ENCODE measurements at regions not wholly inside any gene's neighbourhood (a gene's known extent, or its start where the extent isn't known, plus 50 kb on each side); places are given as distances from the start of the nearest gene placed in this dataset.

DNA sequence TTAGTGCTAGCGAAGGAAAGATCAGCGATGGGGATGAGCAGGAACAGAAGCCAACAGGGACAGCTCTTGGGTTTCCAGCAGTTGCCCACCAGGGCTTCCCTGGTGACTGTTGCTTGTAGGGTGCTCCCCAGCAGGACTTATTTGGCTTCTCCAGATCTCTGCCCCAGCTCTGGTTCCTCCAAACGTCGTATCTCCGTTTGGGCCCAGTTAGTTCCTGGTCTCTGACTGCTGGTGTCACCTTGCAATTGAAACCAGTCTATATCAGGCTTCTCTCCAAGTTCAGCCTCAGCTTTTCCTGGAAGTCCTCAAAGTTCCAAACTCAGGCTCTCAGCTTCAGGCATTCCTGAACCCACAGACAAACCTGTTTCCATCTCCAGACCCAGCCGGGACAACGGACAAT lies 70.8 kb upstream of the NXT1 start:
- no peak for DNase-seq (ENCODE audit: low read depth in 2 of 2)

DNA sequence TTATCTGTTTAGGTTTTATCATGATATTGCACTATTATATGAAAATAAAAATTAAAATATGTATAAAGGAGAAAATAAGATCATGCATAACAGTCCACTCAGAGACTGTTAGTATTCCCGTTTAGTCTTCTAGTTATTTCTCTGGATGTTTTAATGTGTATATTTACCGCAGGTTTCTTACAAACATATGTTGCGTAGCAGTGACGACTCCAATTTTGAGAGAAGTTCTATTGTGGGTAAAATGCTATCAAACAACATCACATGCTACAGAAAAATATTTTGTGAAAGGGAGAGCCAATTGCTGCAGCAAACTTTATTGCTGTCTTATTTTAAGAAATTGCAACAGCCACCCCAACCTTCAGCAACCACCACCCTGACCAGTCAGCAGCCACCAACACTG lies 72.4 kb upstream of the NXT1 start:
- DNase-seq (ENCODE audit: low read depth in 2 of 2) = no peak

DNA sequence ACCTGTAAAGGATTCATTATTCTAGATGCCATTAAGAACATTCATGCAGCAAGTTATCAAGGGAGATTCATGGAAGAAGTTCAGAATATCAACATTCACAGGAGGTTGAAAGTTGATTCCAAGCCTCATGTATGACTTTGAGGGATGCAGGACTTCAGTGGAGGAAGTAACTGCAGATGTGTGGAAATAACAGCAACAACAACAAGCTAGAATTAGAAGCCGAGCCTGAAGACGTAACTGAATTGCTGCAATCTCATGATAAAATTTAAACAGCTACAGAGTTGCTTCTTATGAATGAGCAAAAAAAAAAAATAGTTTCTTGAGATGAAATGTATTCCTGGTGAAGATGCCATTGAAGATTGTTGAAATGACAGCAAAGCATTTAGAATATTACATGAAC lies 73.3 kb upstream of the NXT1 start:
- no peak for DNase-seq (ENCODE audit: low read depth in 2 of 2)

DNA sequence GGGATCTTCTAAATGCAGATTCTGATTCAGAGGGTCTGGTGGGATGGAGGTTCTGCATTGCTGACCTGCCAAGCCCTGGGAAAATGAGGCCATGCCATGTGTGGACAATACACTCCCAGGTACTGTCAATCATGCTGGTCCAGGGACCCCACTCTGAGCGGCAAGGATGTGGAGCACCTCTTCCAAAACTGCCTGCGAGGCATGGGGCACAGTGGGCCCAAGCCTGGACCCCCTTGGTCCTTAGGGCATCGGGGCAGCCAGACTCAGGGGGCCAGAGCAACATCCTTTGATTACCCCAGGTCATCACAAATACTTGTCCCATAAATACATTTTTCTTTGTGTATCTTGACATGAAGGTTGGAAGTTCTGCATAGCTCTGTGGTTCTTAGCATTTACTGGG lies 76.8 kb upstream of the NXT1 start:
- DNase-seq (ENCODE audit: low read depth in 2 of 2) = no peak

DNA sequence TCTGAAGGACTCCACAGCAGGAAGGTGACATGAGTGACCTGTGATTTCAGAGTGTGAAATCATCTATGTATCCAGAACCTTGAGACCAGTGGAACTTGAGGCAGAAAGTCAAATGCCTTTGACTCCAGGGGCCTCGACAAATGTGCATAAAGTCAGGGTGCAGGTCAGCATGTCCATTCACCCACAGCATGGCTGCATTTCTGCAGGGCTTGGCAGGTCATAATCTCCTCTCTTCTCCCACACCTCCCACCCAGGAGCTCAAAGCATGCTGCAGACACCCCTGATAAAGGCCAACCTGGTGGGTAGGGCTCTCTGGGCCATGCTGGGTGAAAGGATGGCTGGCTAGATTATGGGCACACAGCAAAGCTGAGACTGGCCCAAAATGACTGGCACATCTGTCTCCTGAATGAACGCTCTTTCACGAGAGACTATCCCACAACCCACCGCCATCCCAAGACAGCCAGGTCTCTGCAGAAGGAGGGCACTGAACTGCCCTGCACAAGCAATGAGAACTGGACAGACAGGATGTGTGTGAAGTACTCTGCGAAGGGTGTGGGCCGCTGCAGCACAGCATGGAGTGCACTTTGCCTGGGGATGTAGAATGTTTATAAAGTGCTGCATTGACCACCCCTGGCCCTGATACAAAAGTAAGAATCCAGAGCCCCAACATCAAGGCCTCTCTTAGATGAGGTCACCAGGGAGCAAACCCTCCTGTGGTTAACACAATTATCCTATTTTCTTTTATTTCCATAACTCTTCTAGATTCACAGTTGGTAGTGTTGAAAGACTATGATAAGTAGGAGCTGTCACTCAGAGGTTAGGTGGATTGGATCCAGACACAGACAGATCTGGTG lies 78.2 kb upstream of the NXT1 start:
- DNase-seq (ENCODE audit: low read depth in 2 of 2) = no peak

DNA sequence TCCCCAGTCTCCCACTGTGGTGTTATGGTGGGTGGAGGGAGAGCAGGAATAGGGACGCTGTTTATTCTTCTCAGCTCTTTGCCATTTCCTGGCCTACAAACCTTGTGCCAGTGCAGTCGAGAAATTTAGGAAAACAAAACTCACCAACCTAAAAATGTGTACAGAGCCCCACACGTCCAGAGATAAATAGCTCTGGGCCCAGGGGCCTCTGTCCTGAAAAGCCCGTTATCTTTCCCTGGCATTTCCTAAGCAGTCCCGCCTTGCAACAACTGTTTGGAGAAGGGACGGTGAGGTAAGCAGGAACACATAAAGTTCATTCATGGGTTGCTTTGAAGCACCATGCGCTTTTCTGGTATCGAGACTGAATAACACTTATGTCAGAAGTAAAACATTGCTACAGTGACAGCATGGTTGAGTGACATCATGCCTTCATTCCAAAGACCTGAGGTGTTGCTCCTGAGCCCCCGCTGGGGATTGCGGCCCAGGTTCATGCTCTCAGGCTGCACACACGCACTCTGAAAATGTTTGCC lies 80.1 kb upstream of the NXT1 start:
- DNase-seq (ENCODE audit: low read depth in 2 of 2) = no peak

DNA sequence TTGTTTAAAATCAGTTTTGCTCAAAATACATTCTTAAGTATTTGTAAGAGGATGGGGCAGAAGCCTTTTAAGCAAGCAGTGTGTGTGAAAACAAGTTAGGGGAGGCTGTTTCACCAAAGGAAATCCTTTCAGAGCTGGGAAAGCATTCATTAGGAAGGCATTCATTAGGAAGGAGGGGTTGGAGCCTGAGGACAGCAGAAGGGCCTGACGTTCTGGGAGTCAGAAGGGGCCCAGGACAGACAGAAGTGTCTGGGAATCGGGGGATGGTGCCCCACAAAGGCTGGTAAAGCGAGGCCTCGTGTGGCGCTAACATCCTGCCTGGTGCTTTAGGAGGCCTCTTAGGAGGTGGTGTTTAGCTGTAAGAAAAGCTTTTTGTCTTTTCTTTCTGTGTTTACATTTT lies 80.6 kb upstream of the NXT1 start:
- DNase-seq (ENCODE audit: low read depth in 2 of 2) = no peak

DNA sequence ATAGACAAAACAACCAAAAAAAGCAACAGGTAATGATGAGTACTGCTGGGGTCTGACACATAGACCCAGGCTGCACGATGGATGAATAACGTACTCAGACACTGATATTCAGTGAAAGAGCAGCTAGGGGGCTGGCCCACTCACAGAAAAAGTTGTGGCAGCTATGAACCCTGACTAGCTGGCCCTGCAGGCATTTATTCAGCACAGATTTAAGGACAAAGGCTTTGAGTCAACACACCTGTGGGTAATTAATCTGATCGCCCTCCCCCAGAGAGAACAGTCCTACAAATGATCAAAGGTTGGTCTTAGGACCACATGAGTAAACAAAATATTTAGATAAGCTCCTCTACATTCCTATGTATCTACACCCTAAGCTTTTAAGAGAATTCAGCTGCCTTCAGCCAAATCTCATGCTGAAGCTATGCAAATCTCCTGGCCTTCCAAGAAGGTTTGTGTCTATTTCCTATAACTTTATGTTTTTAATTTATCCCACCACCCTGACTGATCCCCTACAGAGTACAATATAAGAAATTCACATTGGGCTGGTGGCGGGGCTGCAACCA lies 81.7 kb upstream of the NXT1 start:
- DNase-seq (ENCODE audit: low read depth in 2 of 2) = no peak

DNA sequence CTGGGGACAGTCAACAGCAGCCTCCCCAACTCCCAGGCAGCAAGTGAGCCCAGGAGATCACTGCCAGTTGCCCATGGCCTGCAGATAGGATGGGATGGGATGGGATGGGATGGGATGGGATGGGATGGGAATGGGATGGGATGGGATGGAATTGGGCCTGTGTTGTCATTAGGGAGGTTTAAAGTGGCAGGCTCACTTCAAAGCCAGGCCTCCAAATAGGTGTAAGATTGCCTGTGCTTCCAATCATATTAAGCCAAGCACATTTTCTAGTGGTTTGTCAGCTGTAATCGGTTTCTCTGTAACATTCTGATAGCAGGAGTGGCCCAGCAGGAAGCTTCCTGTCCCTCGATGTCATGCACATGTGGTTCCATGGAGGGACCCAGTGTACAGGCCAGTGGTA lies 82.7 kb upstream of the NXT1 start:
- no peak for DNase-seq (ENCODE audit: low read depth in 2 of 2)

DNA sequence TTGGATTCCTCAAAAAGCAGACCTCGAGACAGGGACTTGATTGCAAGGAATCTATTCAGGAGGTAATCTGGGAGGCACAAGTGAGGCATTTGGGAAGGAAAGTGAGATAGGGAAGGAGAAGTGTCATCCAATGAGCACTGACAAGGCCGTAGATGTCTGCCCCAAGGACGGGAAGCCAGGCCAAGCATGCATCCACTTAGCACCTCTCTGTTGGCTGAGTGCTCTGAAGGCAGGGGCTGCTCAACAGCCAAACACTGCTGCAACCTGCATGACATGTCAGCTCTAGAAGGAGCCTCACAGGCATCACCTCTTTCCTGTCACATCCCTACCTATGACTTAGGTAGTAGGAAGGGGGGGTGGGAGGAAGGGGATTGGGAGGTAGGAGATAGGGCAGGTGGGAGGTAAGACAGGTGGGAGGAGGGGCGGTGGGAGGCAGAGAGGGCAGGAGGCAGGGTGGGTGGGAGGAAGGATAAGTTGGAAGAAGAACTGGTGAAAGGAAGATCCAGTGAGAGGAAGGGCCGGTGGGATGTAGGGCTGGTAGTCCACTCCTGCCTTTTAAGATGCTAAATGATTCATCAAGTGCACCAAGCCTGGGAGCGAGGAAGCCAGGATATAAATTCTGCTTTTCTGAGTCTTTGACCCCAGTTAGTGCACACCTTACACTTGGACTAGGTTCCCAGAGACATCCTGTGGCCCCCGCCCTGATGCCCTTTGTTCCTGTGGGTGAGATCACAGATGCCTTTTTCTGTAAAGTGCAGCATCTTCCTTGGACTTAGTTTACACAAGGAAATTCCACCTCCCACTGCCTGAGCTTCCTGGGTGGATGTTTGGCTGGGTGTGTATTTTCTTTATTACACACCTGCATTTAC lies 83.8 kb upstream of the NXT1 start:
- DNase-seq (ENCODE audit: low read depth in 2 of 2) = no peak

DNA sequence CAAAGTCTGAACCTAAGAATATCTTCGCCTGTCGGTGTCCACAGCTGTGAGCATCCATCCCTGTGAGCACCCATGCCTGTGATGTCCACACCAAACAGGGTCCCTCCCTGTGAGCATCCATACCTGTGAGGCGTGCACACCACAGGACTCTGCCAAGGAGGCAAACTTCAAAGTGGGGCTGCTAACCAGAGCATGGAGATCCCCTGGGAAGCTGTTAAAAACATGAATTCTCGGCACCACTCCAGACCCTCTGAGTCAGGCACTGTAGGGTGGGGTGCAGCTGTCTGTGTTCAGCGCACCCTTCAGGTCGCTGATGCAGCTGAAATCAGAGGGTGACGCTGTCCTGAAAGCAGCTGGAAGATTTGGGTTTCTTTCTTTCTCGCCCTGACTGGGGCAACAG lies 85.4 kb upstream of the NXT1 start:
- no peak for DNase-seq (ENCODE audit: low read depth in 2 of 2)

DNA sequence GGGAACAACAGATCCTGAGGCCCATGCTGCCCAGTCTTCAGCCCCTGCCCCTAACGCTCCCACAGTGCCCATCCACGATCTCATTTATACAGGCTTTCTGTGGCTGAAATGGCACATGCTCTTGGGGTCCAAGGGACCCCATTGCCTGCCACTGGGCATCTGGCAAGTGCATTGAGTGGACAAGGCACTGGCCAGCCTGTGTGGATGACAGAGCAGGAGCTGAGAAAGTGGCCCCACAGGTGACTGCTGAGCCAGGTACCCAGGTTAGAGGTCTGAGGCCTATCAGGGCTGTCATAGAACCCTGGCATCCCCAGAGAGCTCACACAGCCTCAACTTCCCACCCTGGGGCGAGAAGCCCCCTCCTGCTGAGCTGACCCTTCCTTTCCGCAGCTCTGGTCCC lies 86.0 kb upstream of the NXT1 start:
- no peak for DNase-seq (ENCODE audit: low read depth in 2 of 2)

DNA sequence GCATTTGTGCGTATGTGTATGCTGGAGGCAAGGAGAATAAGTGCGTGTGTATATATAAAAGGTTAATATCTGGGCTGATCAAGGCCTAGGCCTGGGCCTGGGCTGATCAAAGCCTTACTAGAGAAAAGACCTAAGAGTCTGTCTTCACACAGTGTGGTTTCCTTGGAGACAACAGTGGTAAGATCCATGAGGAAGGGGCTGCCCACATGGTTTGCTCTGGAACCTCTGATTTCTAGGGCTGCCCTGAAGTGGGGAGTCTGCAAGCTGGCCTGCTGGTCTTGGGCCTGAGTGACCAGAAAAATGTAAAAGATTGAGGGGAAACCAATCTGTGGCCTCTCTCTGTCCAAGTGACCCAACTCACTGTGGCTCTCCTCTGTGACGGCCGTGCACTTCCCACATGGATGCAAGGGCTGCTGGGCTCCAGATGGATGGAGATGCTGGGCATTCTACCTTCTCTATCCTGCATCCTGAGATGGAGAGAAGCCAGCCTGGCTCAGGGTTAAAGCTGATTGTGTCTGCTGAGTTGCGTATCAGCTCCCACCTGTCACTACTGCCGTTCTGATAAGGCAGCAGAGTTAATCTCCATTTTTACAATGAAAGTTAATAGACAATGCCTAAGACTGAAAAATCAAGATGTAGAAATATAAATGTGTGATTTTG lies 90.3 kb upstream of the NXT1 start:
- no peak for DNase-seq (ENCODE audit: low read depth in 2 of 2)

DNA sequence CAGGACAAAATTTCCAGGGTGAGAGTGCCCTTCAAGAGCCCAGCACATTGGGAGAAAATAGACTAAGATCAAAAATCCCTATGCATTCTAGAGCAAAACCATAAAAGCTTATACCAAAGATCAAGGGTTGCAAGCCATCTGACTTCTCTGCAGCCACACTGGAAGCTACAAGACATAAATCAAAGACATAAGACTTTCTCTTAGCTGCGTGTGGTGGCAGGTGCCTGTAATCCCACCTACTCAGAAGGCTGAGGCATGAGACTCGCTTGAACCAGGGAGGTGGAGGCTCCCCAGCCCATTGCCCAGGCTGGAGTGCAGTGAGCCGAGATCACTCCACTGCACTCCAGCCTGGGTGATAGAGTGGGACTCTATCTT lies 91.9 kb upstream of the NXT1 start:
- DNase-seq (ENCODE audit: low read depth in 2 of 2) = no peak

DNA sequence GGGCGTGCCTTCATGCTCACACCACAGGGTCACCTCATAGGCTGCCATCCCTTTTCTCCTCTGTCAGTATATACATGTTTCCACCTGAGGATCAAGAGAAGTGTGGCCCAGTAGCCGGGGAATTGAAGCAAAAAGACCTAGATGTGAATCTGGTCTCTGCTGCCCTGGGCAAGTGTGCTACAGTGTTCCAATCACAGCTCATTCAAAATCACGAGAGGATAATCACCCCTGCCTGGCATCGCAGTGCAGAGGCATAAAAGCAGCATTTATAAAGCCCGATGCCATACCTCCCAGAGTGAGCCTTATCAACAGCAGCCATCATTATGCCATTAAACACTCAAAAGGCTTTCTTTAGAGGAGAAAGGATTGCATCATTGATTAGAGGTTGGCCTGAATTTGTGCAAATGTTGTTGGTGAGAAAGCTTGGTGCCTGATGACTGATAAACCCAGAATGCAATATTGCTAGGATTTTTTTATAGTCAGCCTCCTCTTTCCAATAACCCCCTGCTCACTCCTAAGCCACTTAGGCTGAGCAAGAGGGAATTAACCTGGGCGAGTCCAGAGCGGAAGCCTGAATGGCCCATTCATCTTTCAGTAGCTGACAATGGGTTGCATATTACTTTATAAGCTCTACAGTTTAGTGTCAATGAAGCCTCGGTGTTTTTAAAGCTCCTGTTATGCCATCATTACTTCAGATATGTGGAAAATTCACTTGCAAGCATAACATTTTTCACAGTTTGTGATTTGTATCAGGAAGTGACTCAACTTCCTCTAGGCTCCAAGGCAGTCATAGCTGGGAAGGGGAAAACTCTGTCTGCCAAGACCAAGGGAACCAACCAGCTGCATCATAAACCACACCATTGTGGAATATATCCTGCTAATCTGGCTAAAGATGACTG lies 92.5 kb upstream of the NXT1 start:
- no peak for DNase-seq (ENCODE audit: low read depth in 2 of 2)

DNA sequence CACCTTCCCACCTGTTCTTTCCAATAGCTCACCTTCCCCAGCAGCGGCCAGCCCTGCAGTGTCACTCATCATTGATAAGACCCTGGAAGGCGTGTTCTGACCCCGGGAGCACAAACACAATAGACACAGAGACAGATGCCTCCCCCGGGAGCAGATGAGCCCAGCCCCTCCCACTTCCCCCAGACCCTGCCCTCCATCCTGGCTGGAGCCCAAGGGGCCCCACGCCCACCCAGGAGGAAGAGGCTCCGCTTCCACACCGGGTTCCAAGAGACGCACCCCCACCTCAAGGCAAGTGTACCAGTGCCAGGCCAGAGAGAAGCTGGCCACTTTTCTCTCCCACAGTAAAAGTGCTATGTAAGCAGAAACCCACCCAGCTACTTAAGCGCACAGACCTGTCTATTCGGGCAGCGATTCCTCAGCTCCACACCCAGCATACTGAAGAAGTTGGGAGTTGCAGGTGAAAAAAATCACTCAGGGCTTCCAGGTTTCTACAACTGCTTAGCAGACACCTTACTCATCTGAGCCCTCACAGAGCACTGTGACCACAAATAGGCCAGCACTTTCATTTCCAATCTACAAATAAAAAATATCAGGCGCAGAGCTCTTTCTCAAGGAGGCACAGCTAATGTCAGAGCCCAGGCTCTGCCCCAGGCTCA lies 93.4 kb upstream of the NXT1 start:
- DNase-seq (ENCODE audit: low read depth in 2 of 2) = no peak

DNA sequence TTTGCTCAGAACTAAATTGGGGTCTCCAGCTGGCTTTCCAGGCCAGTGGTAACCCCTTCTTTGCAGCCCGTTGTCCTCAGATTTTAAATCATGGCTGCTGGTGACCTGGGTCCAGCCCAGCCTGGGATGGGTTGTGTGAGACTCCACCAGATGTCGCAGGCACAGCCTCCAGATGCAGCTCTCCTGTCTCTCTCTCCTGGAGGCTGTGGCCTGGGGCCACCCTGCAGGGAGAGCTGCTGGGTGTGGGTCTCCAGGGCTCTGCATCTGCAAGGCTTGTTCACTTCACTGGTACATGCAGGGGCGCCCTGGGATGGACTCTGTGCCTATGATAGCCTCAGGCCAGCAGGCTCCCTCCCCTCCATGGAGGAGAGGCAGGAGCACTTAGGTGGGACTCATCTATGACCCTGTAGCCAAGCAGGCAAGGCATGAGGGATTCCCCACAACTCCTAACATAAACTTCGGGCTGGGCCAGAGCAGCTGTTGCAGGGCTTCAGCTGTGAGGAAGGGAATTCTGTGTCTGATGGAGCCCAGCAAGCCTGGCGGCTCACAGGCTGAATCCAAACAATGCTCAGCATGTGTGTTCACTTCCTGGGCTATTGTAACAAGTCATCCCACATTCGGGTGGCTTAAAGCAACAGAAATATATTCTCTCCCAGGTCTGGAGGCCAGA lies 94.7 kb upstream of the NXT1 start:
- no peak for DNase-seq (ENCODE audit: low read depth in 2 of 2)

DNA sequence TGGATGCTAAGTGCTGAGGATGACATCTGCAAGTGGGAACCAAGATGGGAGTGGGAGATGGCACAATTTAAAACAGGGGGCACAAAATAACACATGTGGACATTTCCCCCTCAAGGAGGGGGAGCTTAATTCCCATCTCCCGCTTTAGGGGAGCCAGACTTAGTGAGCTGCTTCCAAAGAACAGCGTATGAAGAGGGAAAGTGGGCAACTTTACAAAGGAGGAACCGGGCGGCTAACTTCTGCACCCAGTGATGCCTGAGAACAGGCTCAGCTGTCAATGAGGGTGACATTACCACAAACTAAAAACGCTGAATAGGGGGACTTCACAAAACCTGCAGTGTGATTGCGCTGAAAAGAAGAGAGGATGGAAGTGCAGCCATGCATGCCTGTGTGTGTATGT lies 95.5 kb upstream of the NXT1 start:
- no peak for DNase-seq (ENCODE audit: low read depth in 2 of 2)

DNA sequence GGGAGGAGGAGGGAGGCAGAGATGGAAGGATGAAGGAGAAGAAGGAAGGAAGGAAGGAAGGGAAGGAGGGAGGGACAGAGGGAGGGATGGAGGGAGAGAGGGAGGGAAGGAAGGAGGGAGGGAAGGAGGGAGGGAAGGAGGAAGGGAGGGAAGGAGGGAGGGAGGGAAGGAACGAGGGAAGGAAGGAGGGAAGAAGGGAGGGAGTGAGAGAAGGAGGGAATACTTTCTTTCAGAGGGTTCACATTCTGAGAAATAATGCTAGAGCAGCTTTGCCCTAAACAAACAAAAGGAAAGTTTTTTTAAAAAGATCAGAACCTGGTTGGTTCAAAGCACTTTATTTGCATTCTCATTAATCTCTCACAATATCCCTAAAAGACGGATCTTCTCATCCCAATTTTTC lies 96.1 kb upstream of the NXT1 start:
- DNase-seq (ENCODE audit: low read depth in 2 of 2) = no peak

DNA sequence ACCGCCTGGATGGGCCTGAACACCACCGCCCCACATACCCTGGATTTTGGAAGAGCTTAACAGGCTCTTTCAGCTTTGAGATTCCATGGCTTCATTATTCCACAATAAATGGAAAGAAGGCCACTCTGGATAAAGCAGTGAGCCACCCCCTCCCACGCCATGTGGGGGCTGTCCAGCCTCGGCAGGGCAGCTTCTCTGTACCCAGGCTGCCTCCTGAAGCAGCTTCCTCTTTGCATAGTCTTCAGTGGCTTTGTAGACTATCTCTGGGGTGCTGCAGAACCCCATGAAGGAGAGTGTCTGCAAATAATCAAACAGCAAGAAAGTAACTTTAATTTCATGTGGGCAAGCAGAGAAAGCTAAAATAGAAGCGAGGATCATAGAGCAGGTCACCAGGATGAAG lies 96.6 kb upstream of the NXT1 start:
- DNase-seq (ENCODE audit: low read depth in 2 of 2) = no peak
